Esophagus squamous epithelium (tissue), 4 donors: ENCODE measurements at regions not wholly inside any gene's neighbourhood (a gene's known extent, or its start where the extent isn't known, plus 50 kb on each side); places are given as distances from the start of the nearest gene placed in this dataset.

ENCODE experiments used
- POLR2A ChIP-seq, 4 donors: fragments of 450-650 bp; IDR thresholded peaks; one replicate each; pipeline ENCODE4 v1.6.1; 2017; ENCODE audit warnings: antibody characterized with exemption in 4 of 4, mild to moderate bottlenecking in 4 of 4, moderate library complexity in 3 of 4
- TF ChIP-seq, protein P1 (sequence below), 6 experiments: fragments of 450-650 bp in 4 of 6; fragments of 200-600 bp in 2 of 6; sonication (generic) in 2 of 6; IDR thresholded peaks; one replicate each; pipeline ENCODE4 v1.5.1; 2016 to 2019; ENCODE audit warnings: antibody characterized with exemption in 6 of 6, mild to moderate bottlenecking in 4 of 6, moderate library complexity in 4 of 6

DNA sequence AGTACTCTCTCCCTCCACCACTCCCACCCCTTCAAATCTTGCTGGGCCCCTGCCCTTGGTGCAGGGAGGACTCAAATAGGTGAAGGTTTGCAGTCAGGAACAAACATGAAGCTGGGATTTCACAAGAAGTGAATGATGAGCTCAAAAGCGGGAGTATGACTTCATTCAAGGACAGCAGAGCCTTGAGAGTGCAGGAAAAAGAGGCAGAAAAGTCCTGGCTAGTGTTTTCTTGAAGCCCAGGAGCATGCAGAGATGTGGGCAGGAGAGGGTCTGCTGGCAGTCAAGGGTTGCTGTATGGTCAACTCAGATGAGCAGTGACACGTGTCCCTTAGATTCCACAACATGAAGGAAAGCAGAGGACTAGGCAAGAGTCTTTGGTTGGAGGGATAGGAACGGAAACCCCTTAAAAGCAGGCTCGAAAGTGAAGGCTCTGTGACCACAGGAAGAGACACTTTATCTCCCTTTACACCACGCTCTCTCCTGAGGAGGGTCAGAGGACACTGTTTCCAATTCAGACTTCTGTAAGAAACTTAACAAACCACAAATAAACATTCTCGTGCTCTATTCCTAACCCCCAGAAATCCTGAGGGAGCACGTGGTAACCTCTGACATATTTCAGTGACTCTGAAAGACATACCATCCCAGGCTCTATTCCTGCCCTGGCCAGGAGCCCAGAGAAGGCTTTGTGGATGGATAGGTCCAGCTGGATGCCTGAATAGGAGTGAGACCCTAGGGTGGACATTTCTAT is 168.0 kb upstream of the NDN start:
- TF ChIP-seq, protein P1, sequence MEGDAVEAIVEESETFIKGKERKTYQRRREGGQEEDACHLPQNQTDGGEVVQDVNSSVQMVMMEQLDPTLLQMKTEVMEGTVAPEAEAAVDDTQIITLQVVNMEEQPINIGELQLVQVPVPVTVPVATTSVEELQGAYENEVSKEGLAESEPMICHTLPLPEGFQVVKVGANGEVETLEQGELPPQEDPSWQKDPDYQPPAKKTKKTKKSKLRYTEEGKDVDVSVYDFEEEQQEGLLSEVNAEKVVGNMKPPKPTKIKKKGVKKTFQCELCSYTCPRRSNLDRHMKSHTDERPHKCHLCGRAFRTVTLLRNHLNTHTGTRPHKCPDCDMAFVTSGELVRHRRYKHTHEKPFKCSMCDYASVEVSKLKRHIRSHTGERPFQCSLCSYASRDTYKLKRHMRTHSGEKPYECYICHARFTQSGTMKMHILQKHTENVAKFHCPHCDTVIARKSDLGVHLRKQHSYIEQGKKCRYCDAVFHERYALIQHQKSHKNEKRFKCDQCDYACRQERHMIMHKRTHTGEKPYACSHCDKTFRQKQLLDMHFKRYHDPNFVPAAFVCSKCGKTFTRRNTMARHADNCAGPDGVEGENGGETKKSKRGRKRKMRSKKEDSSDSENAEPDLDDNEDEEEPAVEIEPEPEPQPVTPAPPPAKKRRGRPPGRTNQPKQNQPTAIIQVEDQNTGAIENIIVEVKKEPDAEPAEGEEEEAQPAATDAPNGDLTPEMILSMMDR (IDR thresholded peaks at IDR 0.05) = no peak
- TF ChIP-seq POLR2A (IDR thresholded peaks at IDR 0.05) = no peak
